ENCODE measurements at regions not wholly inside any gene's neighbourhood (a gene's known extent, or its start where the extent isn't known, plus 50 kb on each side); places are given as distances from the start of the nearest gene placed in this dataset.

DNA sequence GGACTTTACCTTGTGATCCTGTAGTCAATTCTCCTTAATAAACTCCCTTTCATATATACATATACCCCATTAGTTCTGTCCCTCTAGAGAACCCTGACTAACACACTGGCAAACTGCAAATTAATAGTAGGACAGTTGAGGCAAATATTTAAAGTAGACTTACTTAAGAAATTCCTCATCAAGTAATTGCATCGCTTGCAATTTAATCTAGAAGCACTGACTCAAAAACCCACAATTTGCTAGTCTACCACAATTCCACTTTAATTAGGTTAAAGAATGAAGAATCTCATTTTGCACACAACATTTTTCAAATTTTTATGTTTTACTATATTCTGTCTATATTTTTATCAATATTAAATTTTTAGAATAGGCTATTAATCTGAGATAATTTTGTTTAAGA is 188.1 kb downstream of the PLOD2 start:
- intact Hi-C loops (cut with DNase I) = no loop called here
- no peak for ATAC-seq
- DNase-seq = no peak

GRCh38 chr3:145981056-145981455 is 179.9 kb downstream of the PLOD2 start:
- DNase-seq = no peak
- intact Hi-C loops (cut with DNase I) = no loop called here
- no peak for ATAC-seq

DNA sequence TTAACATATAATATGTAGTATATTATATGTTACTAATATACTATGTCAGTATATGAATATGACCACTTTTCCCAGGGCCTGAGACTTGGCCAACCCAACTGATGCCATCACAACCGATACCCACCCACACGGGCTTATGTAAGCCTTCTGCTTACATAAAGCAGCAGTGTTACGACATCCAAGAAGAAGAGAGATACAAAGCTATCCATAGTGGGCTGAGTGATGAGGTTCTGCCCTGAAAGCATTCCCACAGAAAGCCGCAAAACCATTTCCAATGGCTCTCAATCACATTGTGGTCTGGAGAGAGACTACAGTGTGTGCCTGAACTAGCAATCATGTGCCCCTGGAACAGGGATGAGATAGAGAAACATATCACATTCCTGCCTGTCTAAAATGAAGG is 177.9 kb downstream of the PLOD2 start:
- intact Hi-C loops (cut with DNase I) = no loop called here
- ATAC-seq (no peak), DNase-seq (no peak)

All from left cardiac atrium (tissue), 4 donors.